ENCODE measurements at regions not wholly inside any gene's neighbourhood (a gene's known extent, or its start where the extent isn't known, plus 50 kb on each side); places are given as distances from the start of the nearest gene placed in this dataset.

- TF ChIP-seq EP300 (IDR thresholded peaks at IDR 0.05), result no peak
- no peak for TF ChIP-seq POLR2A (IDR thresholded peaks at IDR 0.05)
- no peak for TF ChIP-seq POLR2AphosphoS5 (IDR thresholded peaks at IDR 0.05)
These were observed 267.8 kb upstream of the ASIC2 start for GRCh38 chr17:33560871-33561270.

Measured in gastroesophageal sphincter (tissue), 2 donors.